ENCODE measurements at regions not wholly inside any gene's neighbourhood (a gene's known extent, or its start where the extent isn't known, plus 50 kb on each side); places are given as distances from the start of the nearest gene placed in this dataset.

- no peak for DNase-seq (ENCODE audit: low read depth)
Measured at GRCh38 chr10:78186572-78186971, 152.9 kb downstream of the RPS24 start.

GRCh38 chr10:78187371-78187770 is 153.7 kb downstream of the RPS24 start:
- no peak for DNase-seq (ENCODE audit: low read depth)

GRCh38 chr10:78188446-78188845 is 154.8 kb downstream of the RPS24 start:
- DNase-seq (ENCODE audit: low read depth), result no peak

- DNase-seq (ENCODE audit: low read depth), result no peak
Measured at GRCh38 chr10:78190051-78190825, 156.6 kb downstream of the RPS24 start.

DNA sequence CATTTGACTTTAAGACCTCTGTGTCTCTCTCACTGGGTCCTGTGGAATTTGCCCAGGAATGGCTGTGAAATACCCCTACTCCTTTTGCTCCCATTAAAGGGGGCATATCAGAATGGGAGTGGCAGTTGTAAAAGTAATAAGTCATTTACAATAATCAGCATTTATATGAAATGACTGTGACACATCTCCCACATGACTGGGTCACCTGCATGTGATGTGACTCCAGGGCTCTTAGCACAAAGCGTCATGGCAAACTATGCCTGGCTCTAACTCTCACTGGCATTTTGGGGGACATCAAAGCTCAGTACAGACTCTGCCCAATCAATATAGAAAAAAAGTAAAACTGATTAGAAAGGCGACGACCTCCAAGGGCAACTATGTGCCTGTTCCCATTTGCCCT is 157.6 kb downstream of the RPS24 start:
- no peak for DNase-seq (ENCODE audit: low read depth)

DNA sequence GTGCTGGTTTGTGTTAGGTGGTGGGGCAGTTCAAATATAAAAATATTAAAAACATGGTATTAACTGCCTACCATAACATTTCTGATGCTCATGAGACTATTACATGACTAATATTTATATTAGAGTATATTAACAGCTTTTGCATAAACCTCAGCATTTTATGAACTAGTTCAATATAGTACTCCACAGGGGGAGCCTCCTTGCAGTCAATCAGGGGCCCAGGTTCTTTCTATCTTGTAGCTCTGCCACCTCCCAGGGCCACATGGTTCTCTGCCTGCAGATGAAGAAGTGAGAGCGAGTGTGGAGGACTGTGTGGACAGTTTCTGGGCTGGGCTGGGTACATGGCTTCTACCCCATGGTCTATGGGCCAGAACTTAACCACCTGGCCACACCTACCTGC is 159.5 kb downstream of the RPS24 start:
- DNase-seq (ENCODE audit: low read depth), result no peak

DNA sequence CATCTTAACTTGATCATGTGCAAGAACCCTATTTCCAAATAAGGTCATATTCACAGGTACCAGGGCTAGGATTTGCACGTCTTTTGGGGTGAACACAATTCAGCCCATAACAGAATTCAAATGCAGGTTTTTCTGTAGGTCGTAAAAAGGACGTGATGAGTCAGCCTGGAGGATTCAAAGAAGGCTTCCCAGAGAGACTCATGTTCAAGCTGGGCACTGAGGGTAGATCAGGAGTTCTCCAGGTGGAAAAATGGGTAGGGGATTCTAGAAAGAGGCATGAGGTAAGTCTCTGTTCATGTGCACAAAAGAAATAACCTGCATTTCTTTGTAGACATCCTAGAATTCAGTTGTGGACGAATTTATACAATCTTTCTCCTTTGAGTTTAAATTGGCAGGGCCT is 160.4 kb downstream of the RPS24 start:
- no peak for DNase-seq (ENCODE audit: low read depth)

DNA sequence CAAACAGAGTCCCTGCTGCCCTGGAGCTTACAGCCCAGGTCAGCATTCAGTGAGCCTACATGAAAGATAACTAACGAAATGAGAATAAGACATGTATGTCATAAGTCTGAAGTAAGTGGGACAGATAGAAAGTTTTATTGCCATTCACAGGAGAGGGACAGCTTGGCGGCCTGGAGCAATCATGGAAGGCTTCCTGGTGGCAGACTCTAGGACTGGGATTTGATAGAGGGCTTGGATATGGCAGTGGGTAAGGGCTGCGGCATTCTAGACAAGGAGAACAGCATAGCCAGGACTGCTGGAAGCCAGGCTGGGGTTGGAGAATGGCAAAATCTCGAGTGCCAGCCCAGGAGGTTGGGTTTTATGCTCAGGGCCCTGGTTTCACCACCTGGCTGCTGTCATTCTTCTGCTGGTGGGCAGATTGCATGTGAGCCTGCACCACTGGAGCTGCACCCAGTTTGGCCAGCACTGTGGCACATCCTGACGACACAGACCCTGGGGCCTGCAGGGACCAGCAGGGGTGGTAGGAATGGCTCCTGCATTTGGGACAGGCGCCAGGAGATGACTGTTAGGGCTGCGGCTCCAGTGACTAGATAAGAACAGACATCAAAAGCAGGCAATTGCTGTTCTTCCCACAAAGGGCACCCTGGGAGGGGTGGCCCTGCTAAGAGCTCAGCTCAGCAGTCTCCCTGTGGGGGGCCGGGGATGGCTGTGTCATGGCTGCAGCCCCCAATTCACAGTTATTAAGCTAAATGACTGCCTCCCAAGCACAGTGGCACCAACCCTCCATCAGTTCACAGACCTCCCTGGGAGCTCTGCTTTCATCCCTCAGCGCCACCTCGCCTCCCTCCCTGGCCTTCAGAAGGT is 161.1 kb downstream of the RPS24 start:
- no peak for DNase-seq (ENCODE audit: low read depth)

- DNase-seq (ENCODE audit: low read depth), result no peak
Measured at GRCh38 chr10:78196396-78196795, 162.7 kb downstream of the RPS24 start.

DNA sequence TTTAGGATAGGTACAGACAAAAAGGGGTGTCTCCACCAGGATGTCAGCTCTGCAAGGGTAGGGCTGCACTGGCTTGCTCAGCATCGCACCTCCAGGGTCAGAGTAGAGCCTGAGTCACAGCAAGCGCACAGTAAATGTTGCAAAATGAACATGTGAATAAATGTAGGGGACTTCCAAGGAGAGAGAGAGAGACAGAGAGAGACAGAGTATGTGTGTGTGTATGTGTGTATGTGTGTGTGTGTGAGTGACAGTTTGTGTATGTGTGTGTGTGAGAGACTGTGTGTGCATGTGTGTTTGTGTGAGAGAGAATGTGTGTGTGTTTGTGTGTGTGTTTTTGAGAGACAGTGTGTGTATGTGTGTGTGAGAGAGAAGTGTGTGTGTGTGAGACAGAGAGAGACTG is 163.3 kb downstream of the RPS24 start:
- no peak for DNase-seq (ENCODE audit: low read depth)

GRCh38 chr10:78197628-78198272 is 164.1 kb downstream of the RPS24 start:
- DNase-seq (ENCODE audit: low read depth), result no peak

- DNase-seq (ENCODE audit: low read depth), result no peak
Measured at GRCh38 chr10:78199005-78199725, 165.5 kb downstream of the RPS24 start.

- no peak for DNase-seq (ENCODE audit: low read depth)
Measured at GRCh38 chr10:78199759-78200158, 166.1 kb downstream of the RPS24 start.

- no peak for DNase-seq (ENCODE audit: low read depth)
Measured at GRCh38 chr10:78200686-78201085, 167.0 kb downstream of the RPS24 start.

- no peak for DNase-seq (ENCODE audit: low read depth)
Measured at GRCh38 chr10:78202386-78202785, 168.7 kb downstream of the RPS24 start.

DNA sequence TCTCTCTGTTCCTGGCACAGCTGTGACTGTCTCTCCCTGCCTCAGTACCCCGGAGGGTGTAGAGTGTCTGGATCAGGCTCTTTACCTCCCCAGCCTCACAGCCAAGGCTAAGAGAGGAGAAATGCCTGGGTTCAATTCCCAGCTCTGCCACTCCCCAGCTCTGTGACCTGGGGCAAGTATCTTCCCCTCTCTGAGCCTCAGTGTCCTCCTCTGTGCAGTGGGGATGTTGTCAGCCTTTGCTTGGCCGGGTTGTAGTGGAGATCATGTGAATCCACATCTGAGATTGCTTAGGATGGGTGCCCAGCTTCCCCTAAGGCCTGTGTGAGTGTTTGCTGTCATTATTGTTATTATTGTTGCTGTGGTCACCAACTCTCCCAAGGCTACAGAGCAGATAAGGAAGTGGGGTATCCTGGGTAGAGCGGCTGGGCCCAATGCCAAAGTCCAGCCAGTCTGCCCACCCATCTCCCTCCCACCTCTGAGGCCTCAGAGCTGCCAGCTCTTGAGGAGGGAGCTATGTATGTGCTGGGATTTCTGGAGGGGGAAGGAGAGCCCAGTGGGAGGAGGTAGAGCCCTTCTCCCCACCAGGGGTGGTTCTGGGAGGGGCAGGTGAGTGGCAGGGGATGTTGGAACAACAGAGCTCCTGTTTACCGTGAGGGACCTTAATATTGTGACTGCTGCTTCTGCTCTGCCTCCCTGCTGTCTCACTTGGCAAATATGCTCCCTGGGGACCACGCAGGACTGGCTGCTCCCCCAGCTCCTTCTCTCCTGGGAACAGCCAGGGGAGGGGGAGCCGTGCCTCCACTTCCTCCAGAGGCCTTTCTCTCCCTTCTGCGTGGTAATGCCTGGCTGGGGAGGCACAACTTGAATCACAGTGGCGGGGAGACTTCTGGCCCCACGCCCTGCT is 170.5 kb downstream of the RPS24 start:
- peak; percentile 66 for DNase-seq (ENCODE audit: low read depth)

- no peak for DNase-seq (ENCODE audit: low read depth)
Measured at GRCh38 chr10:78205457-78206016, 171.9 kb downstream of the RPS24 start.

DNA sequence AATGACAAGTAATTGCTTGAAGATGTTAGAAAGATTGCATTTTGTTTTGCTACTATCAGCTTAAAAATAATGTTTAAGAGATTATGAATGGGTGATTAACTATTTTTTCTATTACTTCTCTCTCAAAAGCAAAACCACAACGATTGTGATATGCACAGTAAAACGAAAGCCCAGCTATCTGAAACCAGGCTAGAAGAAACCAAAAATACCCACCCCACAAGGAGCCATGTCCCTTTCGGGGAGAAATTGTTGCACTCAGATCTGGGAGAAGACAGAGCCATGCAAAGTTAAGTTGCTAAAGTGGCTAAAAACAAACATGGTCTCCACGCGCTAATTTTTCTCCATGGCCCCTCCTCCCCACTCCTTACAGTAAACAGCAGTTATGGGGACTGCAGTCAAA is 173.6 kb downstream of the RPS24 start:
- DNase-seq (ENCODE audit: low read depth), result no peak

GRCh38 chr10:78207776-78208175 is 174.1 kb downstream of the RPS24 start:
- DNase-seq (ENCODE audit: low read depth), result no peak

DNA sequence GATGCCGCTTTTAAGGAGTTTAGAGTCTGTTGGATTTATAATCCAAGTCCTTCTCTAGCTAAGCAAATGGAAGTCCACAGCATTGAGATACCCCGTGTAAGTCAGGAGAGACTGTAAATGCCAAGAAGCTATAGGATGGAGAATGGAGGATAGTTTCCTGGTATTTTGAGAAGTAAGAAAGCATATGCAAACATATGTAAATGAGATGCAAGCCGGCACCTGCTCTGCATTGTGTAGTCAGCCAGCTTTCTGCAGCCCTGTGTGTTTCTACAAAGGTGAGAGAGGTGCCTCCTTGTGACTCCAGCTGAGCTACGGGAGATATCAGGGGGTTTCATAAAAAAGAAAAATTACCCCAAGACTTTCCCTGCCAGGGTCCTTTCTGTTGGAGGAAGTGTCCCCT is 176.3 kb downstream of the RPS24 start:
- DNase-seq (ENCODE audit: low read depth), result no peak

DNA sequence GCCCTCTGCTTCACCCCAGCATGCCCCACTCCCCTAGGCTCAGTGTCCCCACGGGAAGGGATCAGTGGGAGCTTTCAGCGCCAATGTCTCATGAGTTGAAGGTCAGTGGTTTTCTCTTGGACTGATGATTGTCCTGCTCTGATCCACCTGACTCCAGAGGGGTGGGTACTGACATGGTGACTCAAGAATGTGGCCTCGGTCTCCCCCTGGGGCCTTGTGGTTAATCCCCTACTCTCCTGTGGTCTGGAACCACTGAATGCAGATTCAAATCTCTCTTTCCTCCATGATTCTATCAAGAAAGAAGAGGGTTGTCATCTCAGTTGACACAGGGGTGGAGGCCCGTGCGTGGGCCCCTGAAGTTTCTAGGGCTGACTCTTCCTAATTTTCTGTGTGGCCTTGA is 176.9 kb downstream of the RPS24 start:
- DNase-seq (ENCODE audit: low read depth), result no peak
